HG03103 (cell line): ENCODE measurements at regions not wholly inside any gene's neighbourhood (a gene's known extent, or its start where the extent isn't known, plus 50 kb on each side); places are given as distances from the start of the nearest gene placed in this dataset.

Experiments used
- ATAC-seq: cut with Tn5 transposase; IDR thresholded peaks from one replicate; pipeline ENCODE4 v1.9.1; 2021; ENCODE audit warnings: low read depth; ENCODE audit not compliant: unreplicated experiment

DNA sequence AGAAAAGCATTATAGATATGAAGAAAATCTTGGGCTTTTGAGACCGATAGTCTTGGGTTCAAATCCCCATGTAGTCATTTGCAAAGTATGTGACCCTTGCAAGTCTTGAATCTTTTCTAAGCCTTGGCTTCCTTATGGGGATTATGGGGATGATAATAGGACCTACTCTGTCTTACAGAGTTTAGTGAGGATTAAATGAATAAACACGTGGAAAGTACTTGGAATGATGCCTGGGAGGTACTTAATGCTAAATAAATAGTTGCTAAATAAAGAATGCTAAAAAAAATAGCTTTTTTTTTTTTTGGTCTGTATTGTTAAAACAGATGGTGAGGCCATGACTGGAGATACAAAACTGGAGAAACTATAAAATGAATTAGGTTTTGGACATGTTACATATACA lies 292.7 kb downstream of the GPAT3 start:
- no peak for ATAC-seq

DNA sequence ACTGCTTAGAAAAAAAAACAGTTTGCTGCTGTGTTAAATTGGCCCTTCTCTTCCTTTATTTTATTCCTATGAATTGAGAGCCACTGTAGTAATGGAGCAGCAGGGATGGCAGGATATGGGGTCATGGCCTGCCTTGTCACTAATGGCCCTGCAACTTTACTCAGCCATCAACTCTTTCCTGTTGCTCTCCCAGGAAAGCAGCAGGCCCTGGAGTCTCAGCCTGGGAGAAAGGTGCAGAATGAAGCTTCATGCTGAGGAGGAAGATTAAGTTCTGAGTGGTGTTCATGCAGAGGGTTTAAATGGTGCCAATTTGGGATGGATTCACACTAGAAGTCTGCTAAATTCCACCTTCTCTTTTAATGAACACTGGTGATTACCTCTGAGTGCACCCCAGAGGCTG lies 285.6 kb downstream of the GPAT3 start:
- ATAC-seq = no peak

GRCh38 chr4:83819582-83819981 lies 283.7 kb downstream of the GPAT3 start:
- ATAC-seq = no peak

- ATAC-seq = no peak
These were observed 274.5 kb downstream of the GPAT3 start for GRCh38 chr4:83810428-83810827.

GRCh38 chr4:83809581-83809980 lies 273.7 kb downstream of the GPAT3 start:
- ATAC-seq = no peak

DNA sequence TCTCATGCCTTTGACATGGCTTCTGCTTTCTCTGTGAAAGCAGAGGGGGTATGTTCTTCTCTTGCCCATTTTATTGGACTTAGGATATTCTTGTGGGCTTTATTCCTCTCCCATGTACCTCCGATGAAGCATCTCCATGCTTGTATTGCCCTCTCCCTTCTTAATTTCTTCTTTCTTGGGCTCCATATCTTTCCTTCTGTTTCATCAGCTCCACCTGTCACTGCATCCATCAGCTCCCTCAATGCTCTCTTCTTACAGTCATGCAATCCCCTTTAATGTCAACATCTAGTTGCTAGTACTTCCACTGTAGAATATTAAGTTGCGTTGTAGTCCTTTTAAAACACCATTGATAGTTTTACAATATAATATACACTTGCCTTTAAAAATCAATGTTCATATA lies 257.6 kb downstream of the GPAT3 start:
- ATAC-seq = no peak

DNA sequence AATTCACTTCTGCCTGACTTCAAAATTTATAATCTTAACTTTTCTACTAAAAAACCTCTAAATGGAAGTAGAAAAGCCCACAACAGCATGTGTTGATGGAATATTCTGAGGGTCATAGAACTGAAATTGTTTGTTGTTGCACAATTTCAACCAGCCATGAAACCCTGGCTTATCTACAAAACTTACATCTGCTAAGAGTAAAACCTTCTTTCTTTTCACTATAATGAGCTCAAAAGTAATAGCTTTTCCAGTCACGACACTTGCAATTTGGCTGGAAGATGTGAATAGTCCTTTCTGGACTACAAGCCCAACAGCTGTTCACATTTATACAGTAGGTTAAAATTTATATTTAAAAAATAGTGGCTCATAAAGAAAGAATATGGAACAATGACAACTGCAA lies 250.0 kb downstream of the GPAT3 start:
- ATAC-seq = no peak

DNA sequence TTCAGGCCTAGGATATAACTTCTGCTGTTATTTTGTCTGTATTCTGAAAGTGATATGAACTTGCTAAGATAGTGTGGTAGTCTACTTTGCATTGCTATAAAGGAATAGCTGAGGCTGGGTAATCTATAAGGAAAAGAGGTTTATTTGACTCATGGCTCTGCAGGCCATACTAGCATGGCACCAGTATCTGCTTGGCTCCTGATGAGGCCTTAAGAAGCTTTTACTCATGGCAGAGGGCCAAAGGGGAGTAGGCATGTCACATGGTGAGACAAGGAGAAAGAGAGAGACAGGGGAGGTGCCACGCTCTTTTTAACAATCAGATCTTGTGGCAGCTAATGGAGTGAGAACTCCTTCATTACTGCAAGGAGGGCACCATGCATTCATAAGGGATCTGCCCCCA lies 247.3 kb downstream of the GPAT3 start:
- no peak for ATAC-seq

DNA sequence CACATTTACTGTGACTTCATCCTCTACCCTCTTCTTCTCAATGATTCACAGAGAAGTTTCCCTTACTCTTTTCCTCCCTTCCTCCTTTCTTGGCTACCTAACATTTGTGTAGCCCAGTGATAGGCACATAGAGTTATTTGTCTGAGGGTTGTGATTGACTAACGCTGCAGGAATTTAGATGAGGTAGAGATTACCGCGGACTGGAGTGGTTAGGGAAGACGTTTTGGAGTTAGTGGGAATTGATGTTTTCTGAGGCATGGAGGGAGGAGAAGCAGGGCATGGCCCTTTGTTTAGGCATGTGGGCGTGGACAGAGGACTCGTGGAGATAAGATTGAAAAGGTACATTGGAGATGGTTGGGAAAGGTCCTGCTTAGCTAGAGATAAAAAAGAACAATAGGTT lies 246.7 kb downstream of the GPAT3 start:
- ATAC-seq = no peak

GRCh38 chr4:83781434-83781833 lies 245.5 kb downstream of the GPAT3 start:
- no peak for ATAC-seq

- ATAC-seq = no peak
These were observed 244.3 kb downstream of the GPAT3 start for GRCh38 chr4:83780053-83780733.

- ATAC-seq = no peak
These were observed 243.5 kb downstream of the GPAT3 start for GRCh38 chr4:83779103-83780052.

GRCh38 chr4:83772685-83773084 lies 236.8 kb downstream of the GPAT3 start:
- ATAC-seq = no peak

DNA sequence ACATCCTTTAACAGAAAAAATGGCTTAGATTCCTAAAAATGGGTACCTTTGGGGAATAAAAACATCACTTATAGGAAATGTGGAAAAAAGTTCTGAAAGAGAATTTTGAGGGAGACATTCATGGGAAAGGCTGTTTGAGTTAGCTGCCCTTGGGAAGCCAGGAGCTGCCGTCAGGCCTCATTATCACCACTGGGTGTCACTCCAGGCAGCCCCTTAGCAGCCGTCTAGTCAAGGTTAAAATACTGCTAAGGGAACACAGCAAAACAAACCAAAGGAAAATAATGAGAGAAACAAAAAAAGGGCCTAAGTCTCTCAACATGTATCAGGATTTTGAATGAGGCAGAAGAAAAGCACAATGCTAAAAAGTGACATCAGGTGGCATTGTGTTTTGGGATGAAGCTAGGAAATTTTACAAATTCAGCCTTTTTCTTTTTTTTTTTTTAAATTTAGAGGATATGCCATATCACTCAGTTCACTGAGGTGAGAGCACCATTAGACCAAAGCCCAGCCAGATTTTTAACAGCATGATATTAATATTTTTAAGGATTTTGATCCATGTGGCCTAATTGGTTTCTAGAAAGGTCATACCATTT lies 235.3 kb downstream of the GPAT3 start:
- peak; percentile 52 for ATAC-seq

- ATAC-seq = no peak
These were observed 232.2 kb downstream of the GPAT3 start for GRCh38 chr4:83768146-83768545.

DNA sequence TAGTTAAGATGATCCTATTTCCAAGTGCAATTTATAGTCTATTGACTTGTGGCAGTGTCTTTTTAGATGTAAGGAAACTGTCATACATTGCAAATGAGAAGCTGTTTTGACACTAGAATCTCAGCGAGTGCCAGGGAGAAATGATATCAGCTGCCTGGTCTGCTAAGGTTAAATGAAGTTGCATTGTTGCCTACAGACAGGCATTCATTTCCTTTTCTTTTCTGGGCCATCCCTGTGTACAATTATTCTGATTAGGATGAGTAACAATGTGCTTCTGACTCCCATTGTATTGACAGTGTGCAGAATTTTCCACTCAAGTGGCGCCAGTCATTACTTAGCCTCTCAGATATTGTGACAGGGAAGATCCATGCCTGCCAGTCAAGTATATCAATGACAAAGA lies 231.2 kb downstream of the GPAT3 start:
- ATAC-seq = no peak

DNA sequence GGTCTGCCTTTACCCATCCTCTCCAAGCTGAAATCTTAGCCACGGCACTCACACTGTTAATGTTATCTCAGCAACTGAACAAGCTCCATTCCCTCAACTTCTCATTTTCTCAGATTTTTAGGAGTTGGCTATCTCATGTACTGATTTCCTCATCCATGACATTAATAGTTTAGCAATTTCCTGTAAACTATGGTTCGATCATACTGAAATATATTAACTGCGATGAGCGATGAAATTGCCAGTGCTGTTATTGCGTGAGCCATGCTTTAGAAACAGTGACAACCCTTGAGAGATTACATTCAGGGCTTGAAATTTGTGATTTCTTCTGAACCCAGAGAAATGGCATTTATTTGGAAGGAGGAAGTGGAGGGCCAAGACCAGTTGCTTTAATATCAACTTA lies 223.7 kb downstream of the GPAT3 start:
- no peak for ATAC-seq

DNA sequence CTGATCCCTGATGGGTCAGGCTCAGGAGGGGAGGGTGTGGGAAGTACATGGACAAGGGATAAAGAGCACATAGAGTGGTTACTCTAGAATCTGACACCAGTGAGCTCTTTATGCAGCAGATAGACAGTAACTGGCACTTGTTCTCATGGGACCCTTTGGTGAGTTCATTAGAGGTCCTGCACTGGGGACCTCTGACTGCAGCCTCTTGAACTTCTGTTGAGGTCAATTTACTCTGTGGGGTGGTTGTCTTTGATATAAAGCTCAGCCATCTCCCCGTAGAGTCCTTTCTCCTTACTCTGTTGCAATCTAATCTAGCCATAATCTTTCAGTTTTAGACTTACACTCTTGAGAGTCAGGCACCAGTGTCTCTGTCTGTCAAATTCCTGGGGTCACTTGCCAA lies 222.4 kb downstream of the GPAT3 start:
- ATAC-seq = no peak

DNA sequence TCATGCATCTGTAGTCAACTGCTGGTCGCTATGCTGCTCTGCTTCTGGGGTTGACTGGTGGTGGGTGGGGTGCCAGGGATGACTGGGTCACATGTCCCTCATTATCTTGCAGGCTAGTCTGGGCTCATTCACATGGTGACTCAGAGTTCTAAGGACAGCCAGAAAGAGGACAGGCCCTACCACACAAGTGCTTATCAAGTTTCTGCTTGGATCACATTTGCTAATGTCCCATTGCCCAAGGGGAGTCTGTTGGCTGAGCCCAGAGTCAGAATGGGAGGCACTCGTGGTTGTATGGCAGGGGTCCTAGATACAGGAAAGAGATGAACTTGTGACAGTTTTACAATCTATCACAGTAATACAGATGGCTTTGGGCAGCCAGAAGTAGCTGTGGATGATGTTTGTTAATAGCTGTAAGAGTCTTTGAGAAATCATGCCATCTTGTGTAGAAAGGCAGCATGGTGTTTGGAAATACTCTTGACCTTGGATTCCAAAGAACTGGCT lies 221.3 kb downstream of the GPAT3 start:
- ATAC-seq = no peak

DNA sequence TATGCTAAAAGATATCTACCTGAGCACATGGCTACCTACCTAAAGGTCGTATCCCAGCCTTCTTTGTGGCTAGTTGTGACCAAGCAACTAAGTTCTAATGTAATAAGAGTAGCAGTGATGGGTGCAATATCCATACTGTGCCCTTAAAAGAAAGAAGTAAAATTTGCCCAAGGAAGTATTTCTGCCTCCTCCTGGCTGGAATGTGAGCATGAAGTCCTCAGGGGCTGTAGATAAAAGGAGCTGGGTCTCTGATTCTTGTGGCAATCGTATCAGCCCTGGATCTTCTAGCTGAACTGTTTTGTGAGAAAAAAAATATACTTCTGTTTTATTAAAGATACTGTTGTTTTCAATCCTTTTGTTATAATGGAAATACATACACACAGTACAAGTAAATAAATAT lies 217.4 kb downstream of the GPAT3 start:
- ATAC-seq = no peak

DNA sequence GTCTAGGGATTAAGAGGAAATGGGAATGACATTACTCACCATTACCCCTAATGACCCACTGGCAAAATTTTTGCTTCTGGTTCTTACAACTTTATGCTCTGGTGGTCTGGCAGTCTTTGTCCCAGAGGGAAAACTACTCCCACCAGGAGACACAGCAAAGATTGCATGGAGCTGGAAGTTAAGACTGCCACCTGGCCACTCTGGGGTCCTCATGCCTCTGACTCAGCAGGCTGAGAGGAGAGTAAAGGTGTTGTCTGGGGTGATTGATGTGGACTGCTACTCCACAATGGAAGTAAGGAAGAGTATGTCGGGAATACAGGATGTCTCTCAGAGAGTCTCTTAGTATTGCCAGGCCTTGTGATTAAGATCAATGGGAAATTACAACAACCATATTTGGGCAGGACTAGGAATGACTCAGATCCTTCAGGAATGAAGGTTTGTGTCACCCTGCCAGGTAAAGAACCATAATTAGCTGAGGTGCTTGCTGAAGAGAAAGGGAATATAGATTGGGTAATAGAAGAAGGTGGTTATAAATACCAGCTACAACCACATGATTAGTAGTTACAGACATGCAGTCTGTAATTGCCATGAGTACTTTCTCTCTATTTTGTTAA lies 215.5 kb downstream of the GPAT3 start:
- no peak for ATAC-seq
